Esophagus squamous epithelium (tissue), 5 donors: ENCODE measurements at regions not wholly inside any gene's neighbourhood (a gene's known extent, or its start where the extent isn't known, plus 50 kb on each side); places are given as distances from the start of the nearest gene placed in this dataset.
"Not testable (repeated sequence)": the region's sequence is repeated elsewhere in the genome, so short reads cannot be mapped to it uniquely, and the experiment has no call there.

ENCODE experiments used
- DNase-seq: peaks from one replicate; lab custom pipeline; 2025; lab: John Stamatoyannopoulos, UW
- H3K27ac ChIP-seq, 4 donors: fragments of 200-600 bp; sonication (generic); one replicate each; pipeline ENCODE4 v1.5.1; 2016 to 2019; ENCODE audit warnings: mild to moderate bottlenecking in 1 of 4
- H3K27me3 ChIP-seq, 4 donors: fragments of 200-600 bp; sonication (generic); 1 replicate in 3 of 4; 2 replicates in 1 of 4; pipeline versions ENCODE4 v1.5.1 to v1.6.0; 2017 to 2021; ENCODE audit warnings: antibody characterized with exemption in 1 of 4
- H3K36me3 ChIP-seq, 3 donors: fragments of 200-600 bp; sonication (generic); one replicate each; pipeline ENCODE4 v1.5.1; 2016 to 2019
- H3K4me1 ChIP-seq, 3 donors: fragments of 200-600 bp; sonication (generic); one replicate each; pipeline ENCODE4 v1.5.1; 2017 to 2019
- H3K4me3 ChIP-seq, 4 donors: fragments of 200-600 bp; sonication (generic); 1 replicate in 3 of 4; 2 replicates in 1 of 4; pipeline ENCODE4 v1.5.1; 2016 to 2019; ENCODE audit warnings: mild to moderate bottlenecking in 2 of 4, moderate library complexity in 1 of 4
- H3K9me3 ChIP-seq, 3 donors: fragments of 200-600 bp; sonication (generic); one replicate each; pipeline ENCODE4 v1.5.1; 2016 to 2019
- CTCF ChIP-seq, 6 experiments: fragments of 450-650 bp in 4 of 6; fragments of 200-600 bp in 2 of 6; sonication (generic) in 2 of 6; IDR thresholded peaks; one replicate each; pipeline ENCODE4 v1.5.1; 2016 to 2019; ENCODE audit warnings: antibody characterized with exemption in 6 of 6, mild to moderate bottlenecking in 4 of 6, moderate library complexity in 4 of 6
- POLR2A ChIP-seq, 4 donors: fragments of 450-650 bp; IDR thresholded peaks; one replicate each; pipeline ENCODE4 v1.6.1; 2017; ENCODE audit warnings: antibody characterized with exemption in 4 of 4, mild to moderate bottlenecking in 4 of 4, moderate library complexity in 3 of 4
- WGBS, 2 donors: methylation state at CpG; one replicate each; pipeline ENCODE4 v1.1.5; 2018; 5-methylcytosine and 5-hydroxymethylcytosine counted together
- intact Hi-C: fragments of 100-400 bp; cut with DNase I; formaldehyde crosslinking; loops from one replicate; pipeline ENCODE4 v1.15.0; 2022
- donor health status: DM: yes; HTN: yes; CAD: no.

- Histone ChIP-seq H3K27me3 (no peaks in the 10 kb centered on the region), H3K4me1 (no peaks in the 10 kb centered on the region), H3K9me3 (no peaks in the 10 kb centered on the region), H3K4me3 (no peak overlapping the region), H3K27ac (no peak overlapping the region), H3K36me3 (no peaks in the 10 kb centered on the region)
- TF ChIP-seq CTCF (IDR thresholded peaks at IDR 0.05): no peak
- TF ChIP-seq POLR2A (IDR thresholded peaks at IDR 0.05): no peak
- 52% methylated on average over 1 of the region's 1 CpG for WGBS, 2 donors
- DNase-seq: no peak
- intact Hi-C loops: no loop called here
Measured at GRCh38 chr7:119959811-119960210, 313.2 kb upstream of the KCND2 start.

GRCh38 chr7:119963654-119964053 is 309.3 kb upstream of the KCND2 start:
- no peak for DNase-seq
- Histone ChIP-seq H3K27me3 (no peaks in the 10 kb centered on the region), H3K4me3 (no peak overlapping the region), H3K27ac (no peak overlapping the region), H3K9me3 (no peaks in the 10 kb centered on the region), H3K36me3 (no peaks in the 10 kb centered on the region), H3K4me1 (no peaks in the 10 kb centered on the region)
- intact Hi-C loops: no loop called here
- no peak for TF ChIP-seq CTCF (IDR thresholded peaks at IDR 0.05)
- TF ChIP-seq POLR2A (IDR thresholded peaks at IDR 0.05): no peak

- Histone ChIP-seq H3K4me3 (no peak overlapping the region), H3K36me3 (no peaks in the 10 kb centered on the region), H3K27ac (no peak overlapping the region), H3K9me3 (no peaks in the 10 kb centered on the region), H3K4me1 (no peaks in the 10 kb centered on the region), H3K27me3 (no peaks in the 10 kb centered on the region)
- no peak for TF ChIP-seq CTCF (IDR thresholded peaks at IDR 0.05)
- TF ChIP-seq POLR2A (IDR thresholded peaks at IDR 0.05): no peak
- DNase-seq: no peak
- intact Hi-C loops: no loop called here
Measured at GRCh38 chr7:119964065-119964464, 308.9 kb upstream of the KCND2 start.

- H3K4me1 ChIP-seq: no peaks in the 10 kb centered on the region
- DNase-seq: no peak
- no peaks in the 10 kb centered on the region for H3K36me3 ChIP-seq
Measured at GRCh38 chr7:119964788-119965542, 308.0 kb upstream of the KCND2 start.

GRCh38 chr7:119967221-119967620 is 305.8 kb upstream of the KCND2 start:
- no peak for DNase-seq
- H3K4me1 ChIP-seq: no peaks in the 10 kb centered on the region
- H3K27me3 ChIP-seq: no peaks in the 10 kb centered on the region
- no peaks in the 10 kb centered on the region for H3K36me3 ChIP-seq
- intact Hi-C loops: no loop called here
- WGBS, 2 donors: 51 to 56% methylated on average over 4 of the region's 4 CpGs
- H3K4me3 ChIP-seq: no peak overlapping the region
- H3K27ac ChIP-seq: no peak overlapping the region
- H3K9me3 ChIP-seq: no peaks in the 10 kb centered on the region
- no peak for TF ChIP-seq CTCF (IDR thresholded peaks at IDR 0.05)
- TF ChIP-seq POLR2A (IDR thresholded peaks at IDR 0.05): no peak

More at GRCh38 chr7:119964788-119965542, 308.0 kb upstream of the KCND2 start:
- H3K27me3 ChIP-seq: no peaks in the 10 kb centered on the region
- no peak for TF ChIP-seq POLR2A (IDR thresholded peaks at IDR 0.05)
- TF ChIP-seq CTCF (IDR thresholded peaks at IDR 0.05): no peak
- 40 to 43% methylated on average over 1 of the region's 1 CpG for WGBS, 2 donors
- H3K4me3 ChIP-seq: no peak overlapping the region
- intact Hi-C loops: no loop called here
- no peaks in the 10 kb centered on the region for H3K9me3 ChIP-seq
- H3K27ac ChIP-seq: no peak overlapping the region

- H3K36me3 ChIP-seq, H3K9me3 ChIP-seq, H3K27ac ChIP-seq, intact Hi-C loops, H3K27me3 ChIP-seq, DNase-seq, H3K4me3 ChIP-seq, H3K4me1 ChIP-seq: not testable (repeated sequence)
- WGBS, 2 donors: 79 to 88% methylated on average over 3 of the region's 3 CpGs
Measured at GRCh38 chr7:119968411-119968810, 304.6 kb upstream of the KCND2 start.
